GM19452 (cell line): ENCODE measurements at regions not wholly inside any gene's neighbourhood (a gene's known extent, or its start where the extent isn't known, plus 50 kb on each side); places are given as distances from the start of the nearest gene placed in this dataset.

Experiments used
- ATAC-seq: cut with Tn5 transposase; IDR thresholded peaks from one replicate; pipeline ENCODE4 v1.9.1; 2021; ENCODE audit not compliant: unreplicated experiment

DNA sequence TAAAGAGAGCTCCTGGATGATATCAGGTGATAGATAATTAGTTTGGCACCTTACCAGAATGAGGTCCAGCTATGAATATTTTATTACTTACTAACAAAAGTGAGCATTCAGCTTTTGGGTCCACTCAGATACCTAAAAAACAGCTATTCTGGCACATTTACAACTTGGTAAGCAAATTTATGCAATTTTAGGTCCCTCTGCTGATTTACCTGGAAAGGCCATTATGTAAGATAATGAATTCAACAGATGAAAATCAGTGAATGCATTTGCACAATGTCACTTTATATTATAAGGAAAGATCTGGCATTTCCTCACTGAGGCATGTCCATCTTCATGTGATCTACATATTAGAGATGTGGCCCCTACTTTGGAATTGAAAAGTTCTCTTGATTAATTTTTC is 517.0 kb downstream of the SPRY1 start:
- ATAC-seq: no peak

- ATAC-seq: no peak
Measured at GRCh38 chr4:123916821-123917220, 520.2 kb downstream of the SPRY1 start.

GRCh38 chr4:123919576-123920098 is 523.0 kb downstream of the SPRY1 start:
- no peak for ATAC-seq

GRCh38 chr4:123921339-123921738 is 524.7 kb downstream of the SPRY1 start:
- no peak for ATAC-seq

DNA sequence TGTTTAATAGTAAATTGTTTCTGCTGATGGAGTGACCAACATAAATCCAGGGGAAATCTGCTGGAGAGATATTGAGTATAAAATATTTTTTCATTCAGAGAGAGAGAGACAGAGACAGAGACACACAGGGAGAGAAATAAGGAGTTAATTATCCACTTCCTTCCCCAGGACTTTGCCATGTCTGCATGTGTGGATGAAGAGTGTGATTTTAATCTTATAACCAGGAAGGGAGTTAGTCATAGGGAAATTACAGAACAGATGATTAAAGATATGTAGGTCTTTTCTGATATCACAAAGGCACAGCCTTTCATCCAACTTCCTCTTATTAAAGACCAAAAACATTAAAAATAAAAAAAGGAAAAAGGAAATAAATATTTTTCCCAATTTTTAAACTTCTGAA is 526.3 kb downstream of the SPRY1 start:
- ATAC-seq: no peak

DNA sequence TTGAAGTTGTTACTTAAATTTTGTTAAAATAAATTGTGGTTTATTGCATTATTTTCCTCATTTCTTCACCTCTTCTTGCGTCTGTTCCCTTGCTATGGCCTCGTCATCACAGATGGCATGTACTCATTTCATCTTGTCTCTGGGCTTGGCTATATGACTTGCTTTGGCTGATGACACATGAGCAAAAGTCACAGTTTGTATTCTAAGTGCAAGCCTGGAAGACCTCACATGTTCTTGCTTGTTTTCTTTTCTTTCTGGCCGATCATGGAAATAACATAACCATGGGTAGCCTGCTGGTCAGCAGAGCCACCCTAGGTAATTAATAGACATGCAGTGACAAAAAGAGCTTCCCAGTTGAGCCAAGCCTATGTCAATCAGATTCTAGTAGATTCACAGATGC is 527.9 kb downstream of the SPRY1 start:
- no peak for ATAC-seq

- ATAC-seq: no peak
Measured at GRCh38 chr4:123929565-123929964, 533.0 kb downstream of the SPRY1 start.

DNA sequence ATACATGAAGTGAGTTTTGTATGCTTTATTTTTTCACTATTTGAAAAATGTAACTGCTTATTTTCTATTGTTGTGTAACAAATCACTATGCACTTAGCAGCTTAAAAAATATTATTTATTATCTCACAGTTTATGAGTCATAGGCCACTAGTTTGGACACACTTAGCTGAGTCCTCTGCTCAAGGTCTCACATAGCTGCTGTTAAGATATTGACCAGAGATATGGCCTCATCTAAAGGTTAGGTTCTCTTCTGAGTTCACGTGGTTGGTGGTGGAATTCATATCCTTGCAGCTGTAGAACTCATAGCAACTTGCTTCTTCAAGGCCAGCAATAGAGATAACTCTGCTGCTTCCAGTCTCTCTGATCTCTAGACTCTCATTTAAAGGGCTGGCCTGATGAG is 534.4 kb downstream of the SPRY1 start:
- no peak for ATAC-seq

- no peak for ATAC-seq
Measured at GRCh38 chr4:123934096-123934495, 537.5 kb downstream of the SPRY1 start.

DNA sequence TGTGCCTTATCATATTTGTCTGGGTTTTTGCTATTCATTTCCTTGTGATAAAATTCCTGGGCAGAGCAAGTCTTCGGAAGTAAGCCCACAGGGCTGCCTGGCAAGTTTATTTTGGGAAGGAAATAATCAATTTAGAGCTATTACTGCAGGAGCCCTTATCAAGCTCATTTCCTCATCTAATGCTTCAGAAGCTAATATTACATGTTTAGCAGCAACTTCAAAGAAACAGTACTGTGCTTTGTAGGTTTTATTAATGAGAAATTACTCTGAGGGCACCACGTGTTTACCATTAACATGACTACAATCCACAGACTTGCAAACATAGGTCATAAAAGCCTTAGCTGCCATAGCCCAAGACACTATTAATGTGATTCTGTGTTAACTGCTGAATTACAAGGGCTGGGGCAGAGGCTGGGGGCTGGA is 540.0 kb downstream of the SPRY1 start:
- no peak for ATAC-seq

DNA sequence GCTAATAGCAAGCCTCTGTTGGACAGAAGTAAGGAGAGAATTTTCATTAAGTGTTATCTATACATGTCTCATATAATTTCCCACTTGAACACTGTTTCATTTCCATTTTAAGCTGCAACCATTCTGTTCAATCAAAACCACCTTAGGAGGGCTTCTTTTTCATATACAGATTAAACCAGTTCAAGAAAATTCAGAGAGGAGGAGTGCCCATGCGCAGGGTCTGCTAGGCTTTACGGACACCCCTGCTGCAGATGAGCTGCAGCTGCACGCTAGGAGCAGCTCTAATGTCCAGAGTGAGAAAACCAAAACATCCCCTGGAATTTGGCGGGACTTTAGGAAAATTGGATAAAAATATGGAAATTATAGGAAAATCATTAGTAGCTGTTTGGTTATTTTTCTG is 541.0 kb downstream of the SPRY1 start:
- no peak for ATAC-seq

GRCh38 chr4:123939621-123940020 is 543.0 kb downstream of the SPRY1 start:
- ATAC-seq: no peak

DNA sequence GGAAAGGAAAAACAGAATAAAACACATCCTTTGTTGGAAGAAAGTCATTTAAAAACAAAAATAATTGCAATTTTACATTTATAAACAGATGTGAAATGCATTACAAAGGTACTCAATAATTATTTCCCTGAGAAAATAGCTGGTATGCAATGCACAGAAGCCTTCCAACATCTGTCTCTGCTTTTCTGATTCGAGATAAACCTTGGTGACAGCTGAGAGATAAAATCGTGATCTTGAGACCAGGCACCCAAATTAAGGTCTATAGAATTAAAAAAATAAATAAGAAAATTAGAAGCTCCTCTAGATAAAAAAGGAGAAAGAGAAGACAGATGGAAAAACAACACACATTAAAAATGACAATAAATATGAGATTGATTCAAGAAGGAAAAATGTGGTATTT is 544.0 kb downstream of the SPRY1 start:
- no peak for ATAC-seq

- no peak for ATAC-seq
Measured at GRCh38 chr4:123941306-123941705, 544.7 kb downstream of the SPRY1 start.

- no peak for ATAC-seq
Measured at GRCh38 chr4:123943976-123944375, 547.4 kb downstream of the SPRY1 start.

- ATAC-seq: no peak
Measured at GRCh38 chr4:123945301-123945700, 548.7 kb downstream of the SPRY1 start.

DNA sequence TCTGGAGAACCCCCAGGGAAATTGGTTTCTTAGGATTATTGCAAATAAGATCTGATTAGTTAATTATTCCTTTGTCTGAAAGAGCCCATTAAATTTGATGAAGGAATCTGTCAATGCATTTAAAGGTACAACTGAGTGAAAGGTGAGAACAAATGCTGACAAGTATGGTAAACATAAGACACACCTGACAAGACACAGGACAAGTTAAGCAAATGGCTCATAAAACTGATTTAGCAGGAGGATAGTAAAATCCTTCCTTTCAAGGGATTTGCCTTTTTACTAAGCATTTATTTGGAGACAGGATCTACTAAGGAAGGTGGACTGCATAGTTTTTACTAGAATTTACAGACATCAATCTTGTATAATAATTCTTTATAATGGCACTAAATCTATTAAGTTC is 553.9 kb downstream of the SPRY1 start:
- no peak for ATAC-seq

DNA sequence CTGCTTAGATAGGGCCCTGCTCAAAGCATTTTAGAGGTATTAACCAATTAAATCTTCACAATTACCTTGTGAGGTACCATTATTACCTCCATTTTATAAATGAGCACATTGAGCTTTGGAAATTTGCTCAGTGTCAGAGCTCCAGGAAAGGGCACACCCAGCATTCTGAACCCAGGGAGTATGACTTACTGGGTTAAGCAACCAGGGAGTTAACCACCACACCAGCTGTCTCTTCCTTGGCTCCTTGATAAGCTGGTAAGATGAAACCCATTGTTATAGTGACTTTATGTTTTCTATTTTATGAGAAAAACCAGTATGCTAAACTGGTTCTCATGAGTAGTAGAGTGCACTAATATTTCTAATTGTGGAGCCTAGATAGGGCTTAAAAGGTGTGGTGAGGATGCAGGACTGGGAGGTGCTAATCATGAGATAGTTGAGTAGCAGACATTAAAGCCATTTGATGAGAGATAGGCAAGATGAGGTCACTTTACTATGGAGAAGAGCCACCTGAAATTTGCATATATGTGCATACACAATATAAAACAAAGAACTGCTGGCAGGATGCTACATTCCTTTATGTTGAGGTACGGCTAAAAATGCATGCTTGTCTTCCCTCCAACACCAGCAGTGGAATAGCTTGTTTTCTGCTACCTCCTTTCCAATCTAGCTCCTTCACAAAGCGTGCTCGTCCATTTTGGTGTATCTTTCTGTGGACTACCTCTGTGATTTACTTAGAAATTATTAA is 556.1 kb downstream of the SPRY1 start:
- no peak for ATAC-seq

DNA sequence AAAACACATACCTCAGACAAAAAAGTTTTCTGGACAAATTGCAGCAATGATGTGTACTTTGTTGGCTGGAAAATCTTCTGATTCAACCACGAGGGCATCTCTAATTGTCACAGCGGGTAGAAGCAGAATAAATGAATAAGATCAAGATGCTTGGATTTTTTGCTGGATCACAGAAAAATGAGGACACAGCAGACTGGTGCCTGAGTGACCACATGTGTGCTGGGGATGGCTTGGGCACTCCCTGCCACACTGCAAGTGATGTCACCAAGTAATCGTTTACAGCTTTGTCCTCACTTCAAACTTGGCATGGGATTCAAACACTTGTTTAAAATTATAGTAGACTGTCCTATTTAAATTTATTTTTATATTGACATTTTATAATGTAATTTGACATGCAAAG is 557.0 kb downstream of the SPRY1 start:
- ATAC-seq: no peak

GRCh38 chr4:123954220-123954619 is 557.6 kb downstream of the SPRY1 start:
- no peak for ATAC-seq

DNA sequence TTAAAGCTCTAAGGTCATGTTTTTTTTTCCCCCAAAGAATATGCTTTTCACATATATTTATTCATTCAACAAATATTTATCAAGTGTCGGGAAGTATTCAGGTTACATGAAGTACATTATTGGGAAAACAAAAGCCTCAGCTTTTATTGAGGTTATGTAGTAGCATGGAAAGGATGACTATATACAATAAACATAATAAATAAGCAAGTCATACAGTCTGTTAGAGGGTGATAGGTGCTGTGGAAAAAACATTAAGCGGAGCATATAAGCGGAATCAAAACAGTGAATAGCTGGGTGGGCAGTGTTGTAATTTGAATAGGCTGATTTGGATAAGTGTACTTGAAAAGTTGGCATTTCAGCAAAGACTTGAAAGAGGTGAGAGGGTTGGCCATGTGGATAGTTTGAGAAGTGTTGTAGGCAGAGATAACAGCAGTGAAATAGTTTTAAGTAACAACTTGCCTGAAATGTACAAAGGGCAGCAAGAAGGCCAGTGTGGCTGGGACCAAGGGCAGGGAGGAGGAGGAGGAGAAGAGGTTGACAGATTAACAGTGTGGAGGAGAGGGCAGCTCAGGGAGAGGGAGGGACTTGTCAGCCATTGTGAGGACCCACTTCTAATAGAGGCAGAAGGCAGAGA is 558.7 kb downstream of the SPRY1 start:
- ATAC-seq: no peak

GRCh38 chr4:123956204-123956603 is 559.6 kb downstream of the SPRY1 start:
- ATAC-seq: no peak
